Upper lobe of left lung (tissue), 6 donors: ENCODE measurements at regions not wholly inside any gene's neighbourhood (a gene's known extent, or its start where the extent isn't known, plus 50 kb on each side); places are given as distances from the start of the nearest gene placed in this dataset.
"Not testable (repeated sequence)": the region's sequence is repeated elsewhere in the genome, so short reads cannot be mapped to it uniquely, and the experiment has no call there.

ENCODE experiments used
- ATAC-seq, 2 donors: fragments of 200-7000 bp; cut with Tn5 transposase; one replicate each; pipeline ENCODE4 v1.9.1; 2022; ENCODE audit warnings: mild to moderate bottlenecking in 2 of 2, moderate library complexity in 2 of 2; ENCODE audit not compliant: low FRiP score in 2 of 2
- DNase-seq, 2 donors: peaks; one replicate each; pipeline ENCODE4 v3.0.0-alpha.2; 2019 to 2020
- H3K27ac ChIP-seq, 4 donors: fragments of 200-600 bp; sonication (generic); one replicate each; pipeline ENCODE4 v1.5.1; 2016 to 2019
- H3K27me3 ChIP-seq, 4 donors: fragments of 200-600 bp; sonication (generic); one replicate each; pipeline ENCODE4 v1.5.1; 2017 to 2019
- H3K36me3 ChIP-seq, 4 donors: fragments of 200-600 bp; sonication (generic); one replicate each; pipeline ENCODE4 v1.5.1; 2016 to 2019
- H3K4me1 ChIP-seq, 4 donors: fragments of 200-600 bp; sonication (generic); one replicate each; pipeline ENCODE4 v1.5.1; 2018 to 2019
- H3K4me3 ChIP-seq, 4 donors: fragments of 200-600 bp; sonication (generic); one replicate each; pipeline ENCODE4 v1.5.1; 2017 to 2019; ENCODE audit warnings: mild to moderate bottlenecking in 2 of 4, moderate library complexity in 1 of 4
- H3K9me3 ChIP-seq, 4 donors: fragments of 200-600 bp; sonication (generic); one replicate each; pipeline ENCODE4 v1.5.1; 2018 to 2019
- EP300 ChIP-seq, 4 donors: sonication (generic); formaldehyde crosslinking; IDR thresholded peaks; one replicate each; pipeline ENCODE4 v1.5.1; 2017; ENCODE audit warnings: antibody characterized with exemption in 4 of 4, control low read depth in 2 of 4
- POLR2A ChIP-seq, 4 donors: fragments of 450-650 bp; IDR thresholded peaks; one replicate each; pipeline ENCODE4 v1.5.1; 2016 to 2017; ENCODE audit warnings: antibody characterized with exemption in 4 of 4, mild to moderate bottlenecking in 2 of 4
- POLR2AphosphoS5 ChIP-seq, 2 donors: sonication (generic); formaldehyde crosslinking; IDR thresholded peaks; one replicate each; pipeline ENCODE4 v1.5.1; 2017; ENCODE audit warnings: antibody characterized with exemption in 2 of 2
- WGBS, 2 donors: methylation state at CpG; one replicate each; pipeline ENCODE4 v1.1.5; 2017 to 2018; 5-methylcytosine and 5-hydroxymethylcytosine counted together
- TF ChIP-seq, protein P1 (sequence below), 6 experiments: fragments of 450-650 bp in 4 of 6; fragments of 200-600 bp in 2 of 6; sonication (generic) in 2 of 6; IDR thresholded peaks; one replicate each; pipeline ENCODE4 v1.5.1; 2016 to 2019; ENCODE audit warnings: antibody characterized with exemption in 6 of 6
- donor health status: DM: no; HTN: no; CAD: no; lungs with moderate emphysema.
- donor health status: DM: no; HTN: yes; CAD: no; lungs with severe emphysema.

DNA sequence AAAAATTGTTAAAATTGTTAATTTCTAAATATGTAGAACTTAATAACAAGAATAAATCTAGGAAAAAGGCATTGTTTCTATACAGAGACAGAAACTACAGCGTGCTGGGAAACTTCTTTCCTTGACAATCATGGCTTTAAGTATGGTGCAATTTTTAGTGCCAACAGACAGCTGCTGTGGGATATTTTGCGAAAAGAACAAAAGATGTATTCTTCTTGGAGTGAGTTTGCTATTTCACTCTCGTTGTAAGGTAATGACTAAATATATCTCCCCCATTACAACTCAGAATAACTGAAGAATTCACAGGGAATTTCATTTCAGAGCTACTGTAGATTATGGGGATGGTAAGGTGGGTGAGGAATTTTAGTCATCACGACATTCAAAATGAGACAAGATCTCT, 2055.0 kb upstream of the ACO1 start:
- ATAC-seq: no peak
- no peaks in the 10 kb centered on the region for H3K9me3 ChIP-seq
- no peak overlapping the region for H3K4me3 ChIP-seq
- TF ChIP-seq EP300 (IDR thresholded peaks at IDR 0.05) (no peak), POLR2AphosphoS5 (IDR thresholded peaks at IDR 0.05) (no peak), POLR2A (IDR thresholded peaks at IDR 0.05) (no peak)
- no peaks in the 10 kb centered on the region for H3K4me1 ChIP-seq
- H3K27ac ChIP-seq: no peak overlapping the region
- H3K27me3 ChIP-seq: no peaks in the 10 kb centered on the region
- WGBS, 2 donors: 67 to 70% methylated on average over 4 of the region's 4 CpGs
- H3K36me3 ChIP-seq: no peaks in the 10 kb centered on the region
- DNase-seq: no peak

GRCh38 chr9:30348904-30349303, 2035.5 kb upstream of the ACO1 start:
- ATAC-seq: no peak
- Histone ChIP-seq H3K27ac (no peak overlapping the region), H3K4me1 (no peaks in the 10 kb centered on the region), H3K36me3 (no peaks in the 10 kb centered on the region), H3K27me3 (no peaks in the 10 kb centered on the region), H3K4me3 (no peak overlapping the region), H3K9me3 (no peaks in the 10 kb centered on the region)
- WGBS, 2 donors: 90% methylated on average over 5 to 15 of the region's 15 CpGs
- no peak for TF ChIP-seq POLR2A (IDR thresholded peaks at IDR 0.05)
- peak in 1 of 2 donors; percentile 44 for DNase-seq

GRCh38 chr9:30349526-30350513, 2034.6 kb upstream of the ACO1 start:
- Histone ChIP-seq H3K9me3 (no peaks in the 10 kb centered on the region), H3K27ac (no peak overlapping the region), H3K4me1 (no peaks in the 10 kb centered on the region), H3K27me3 (no peaks in the 10 kb centered on the region), H3K36me3 (no peaks in the 10 kb centered on the region), H3K4me3 (no peak overlapping the region)
- peak in 1 of 2 donors; percentile 2 for DNase-seq
- ATAC-seq: peak in 1 of 2 donors; percentile 59
- WGBS, 2 donors: 84 to 91% methylated on average over 10 to 19 of the region's 19 CpGs
- TF ChIP-seq POLR2AphosphoS5 (IDR thresholded peaks at IDR 0.05) (no peak), POLR2A (IDR thresholded peaks at IDR 0.05) (no peak), EP300 (IDR thresholded peaks at IDR 0.05) (no peak)
- TF ChIP-seq, protein P1, sequence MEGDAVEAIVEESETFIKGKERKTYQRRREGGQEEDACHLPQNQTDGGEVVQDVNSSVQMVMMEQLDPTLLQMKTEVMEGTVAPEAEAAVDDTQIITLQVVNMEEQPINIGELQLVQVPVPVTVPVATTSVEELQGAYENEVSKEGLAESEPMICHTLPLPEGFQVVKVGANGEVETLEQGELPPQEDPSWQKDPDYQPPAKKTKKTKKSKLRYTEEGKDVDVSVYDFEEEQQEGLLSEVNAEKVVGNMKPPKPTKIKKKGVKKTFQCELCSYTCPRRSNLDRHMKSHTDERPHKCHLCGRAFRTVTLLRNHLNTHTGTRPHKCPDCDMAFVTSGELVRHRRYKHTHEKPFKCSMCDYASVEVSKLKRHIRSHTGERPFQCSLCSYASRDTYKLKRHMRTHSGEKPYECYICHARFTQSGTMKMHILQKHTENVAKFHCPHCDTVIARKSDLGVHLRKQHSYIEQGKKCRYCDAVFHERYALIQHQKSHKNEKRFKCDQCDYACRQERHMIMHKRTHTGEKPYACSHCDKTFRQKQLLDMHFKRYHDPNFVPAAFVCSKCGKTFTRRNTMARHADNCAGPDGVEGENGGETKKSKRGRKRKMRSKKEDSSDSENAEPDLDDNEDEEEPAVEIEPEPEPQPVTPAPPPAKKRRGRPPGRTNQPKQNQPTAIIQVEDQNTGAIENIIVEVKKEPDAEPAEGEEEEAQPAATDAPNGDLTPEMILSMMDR (IDR thresholded peaks at IDR 0.05): no peak

DNA sequence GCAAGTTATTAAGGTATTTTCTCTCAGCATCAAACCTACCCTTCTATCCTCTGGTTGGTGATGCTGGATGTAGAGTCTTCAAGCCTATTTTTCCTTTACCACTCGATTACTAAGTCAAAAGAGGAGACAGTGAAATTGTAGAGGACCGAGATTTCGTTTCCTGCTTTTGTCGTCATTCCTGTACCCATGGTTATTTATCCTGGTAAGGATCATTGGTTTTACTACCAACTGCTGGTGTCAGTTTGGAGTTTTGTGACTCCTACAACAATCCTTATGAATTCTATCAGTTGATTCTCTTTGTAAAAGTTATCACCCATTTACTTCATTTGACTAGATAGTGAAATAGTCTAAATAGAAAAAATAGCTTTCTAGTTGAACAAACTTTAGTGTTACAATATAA, 2028.2 kb upstream of the ACO1 start:
- Histone ChIP-seq H3K9me3 (no peaks in the 10 kb centered on the region), H3K27me3 (no peaks in the 10 kb centered on the region), H3K4me1 (no peaks in the 10 kb centered on the region), H3K4me3 (no peak overlapping the region), H3K36me3 (no peaks in the 10 kb centered on the region), H3K27ac (no peak overlapping the region)
- TF ChIP-seq EP300 (IDR thresholded peaks at IDR 0.05) (no peak), POLR2A (IDR thresholded peaks at IDR 0.05) (no peak), POLR2AphosphoS5 (IDR thresholded peaks at IDR 0.05) (no peak)
- TF ChIP-seq, protein P1 (IDR thresholded peaks at IDR 0.05): no peak
- no peak for ATAC-seq
- no peak for DNase-seq
- WGBS, 2 donors: 85 to 87% methylated on average over 4 of the region's 4 CpGs

DNA sequence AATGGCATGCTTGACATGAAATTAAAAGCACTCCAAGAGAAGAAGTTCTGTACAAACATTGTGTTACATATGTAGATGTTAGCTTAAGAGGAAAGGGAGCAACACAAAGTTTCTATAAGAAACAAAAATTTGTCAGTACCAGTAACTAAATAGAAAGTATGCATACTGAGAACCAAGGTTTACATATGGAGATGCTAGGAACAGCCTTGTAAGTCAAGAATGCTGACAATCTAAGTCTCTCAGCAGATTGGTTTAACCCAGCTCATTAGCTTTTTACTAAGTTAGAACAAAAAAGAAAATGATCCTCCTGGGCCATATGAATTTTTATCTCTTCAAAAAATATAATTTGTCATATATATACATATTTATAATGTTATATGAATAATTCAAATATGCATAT, 2022.1 kb upstream of the ACO1 start:
- DNase-seq: no peak
- no peak for ATAC-seq
- no peak overlapping the region for H3K4me3 ChIP-seq
- H3K27me3 ChIP-seq: no peaks in the 10 kb centered on the region
- TF ChIP-seq POLR2AphosphoS5 (IDR thresholded peaks at IDR 0.05): no peak
- TF ChIP-seq, protein P1 (IDR thresholded peaks at IDR 0.05): no peak
- TF ChIP-seq POLR2A (IDR thresholded peaks at IDR 0.05): no peak
- TF ChIP-seq EP300 (IDR thresholded peaks at IDR 0.05): no peak
- H3K4me1 ChIP-seq: no peaks in the 10 kb centered on the region
- H3K9me3 ChIP-seq: no peaks in the 10 kb centered on the region
- H3K27ac ChIP-seq: no peak overlapping the region
- no peaks in the 10 kb centered on the region for H3K36me3 ChIP-seq

DNA sequence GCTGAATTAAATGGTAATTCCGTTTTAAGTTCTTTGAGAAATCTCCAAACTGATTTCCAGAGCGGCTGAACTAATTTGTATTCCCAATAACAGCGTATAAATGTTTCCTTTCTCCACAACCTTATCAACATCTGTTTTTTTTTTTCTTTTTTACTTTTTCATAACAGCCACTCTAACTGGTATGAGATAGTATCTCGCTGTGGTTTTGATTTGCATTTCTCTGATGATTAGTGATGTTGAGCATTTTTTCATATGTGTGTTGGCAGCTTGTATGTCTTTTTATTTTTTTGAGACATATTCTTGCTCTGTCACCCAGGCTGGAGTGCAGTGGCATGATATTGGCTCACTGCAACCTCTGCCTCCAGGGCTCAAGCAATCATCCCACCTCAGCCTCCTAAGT, 2018.3 kb upstream of the ACO1 start:
- H3K36me3 ChIP-seq, H3K27me3 ChIP-seq, H3K4me1 ChIP-seq, H3K27ac ChIP-seq, DNase-seq, H3K9me3 ChIP-seq, H3K4me3 ChIP-seq, ATAC-seq: not testable (repeated sequence)
- WGBS, 2 donors: 87% methylated on average over 4 of the region's 4 CpGs
